ENCODE measurements at regions not wholly inside any gene's neighbourhood (a gene's known extent, or its start where the extent isn't known, plus 50 kb on each side); places are given as distances from the start of the nearest gene placed in this dataset.

DNA sequence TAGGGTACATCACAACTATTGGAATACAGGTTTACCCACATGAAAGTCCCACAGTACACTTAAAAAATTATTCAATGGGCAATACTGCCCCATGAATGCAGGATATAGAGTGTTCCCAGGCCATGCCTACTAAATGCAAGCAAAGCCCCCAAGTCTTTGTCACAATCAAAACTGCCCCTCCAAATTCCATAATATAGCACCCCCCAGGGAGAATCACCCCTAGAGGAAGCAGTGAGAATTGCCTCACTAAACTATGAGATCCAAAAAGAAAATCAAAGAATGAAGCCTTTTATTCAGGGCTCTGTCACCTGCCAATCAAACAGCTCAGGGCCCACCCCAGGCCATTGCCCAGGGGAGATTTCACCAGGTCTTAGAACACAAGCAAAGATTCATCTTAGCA, 90.8 kb downstream of the ATPSCKMT start:
- Histone ChIP-seq H3K27ac (ENCODE audit: insufficient read length, low read depth, low read length) (no peak overlapping the region), H3K9me3 (ENCODE audit: control insufficient read depth, low read depth, low read length) (no peaks in the 10 kb centered on the region), H4K8ac (replicated peaks; ENCODE audit: insufficient read length, low read depth, low read length) (no peak overlapping the region), H3K4me2 (ENCODE audit: insufficient read depth, insufficient read length, low read length) (no peak overlapping the region), H4K20me1 (ENCODE audit: control insufficient read depth, insufficient read depth, insufficient read length) (no peaks in the 10 kb centered on the region), H2BK20ac (ENCODE audit: low read depth, low read length, poor library complexity, severe bottlenecking) (no peak overlapping the region), H3K56ac (ENCODE audit: insufficient read length, low read depth, low read length) (no peak overlapping the region), H3K23ac (ENCODE audit: insufficient read length, low read depth, low read length) (no peak overlapping the region), H2BK12ac (ENCODE audit: insufficient read length, low read depth, low read length) (no peak overlapping the region), H3T11ph (ENCODE audit: low read length) (no peak overlapping the region), H3K27me3 (ENCODE audit: insufficient read depth, low read length) (no peaks in the 10 kb centered on the region), H3K79me2 (ENCODE audit: insufficient read depth, low read length) (no peaks in the 10 kb centered on the region), H2BK5ac (ENCODE audit: insufficient read length, low read length) (no peak overlapping the region), H4K5ac (ENCODE audit: insufficient read length, low read depth, low read length) (no peak overlapping the region), H2AFZ (ENCODE audit: low read length) (no peak overlapping the region), H2AK5ac (ENCODE audit: insufficient read length, low read length) (no peak overlapping the region), H3K4me1 (ENCODE audit: insufficient read depth, low read length) (peaks cover 2% of the 10 kb centered on the region), H3K9ac (ENCODE audit: extremely low read depth, insufficient read length, low read length) (no peak overlapping the region), H2BK15ac (ENCODE audit: low read depth, low read length) (no peak overlapping the region), H3K18ac (ENCODE audit: insufficient read length, low read depth, low read length) (no peak overlapping the region), H3K4ac (ENCODE audit: low read depth, low read length) (no peak overlapping the region), H3K23me2 (ENCODE audit: insufficient read length, low read depth, low read length, poor library complexity, severe bottlenecking) (no peaks in the 10 kb centered on the region), H3K79me1 (ENCODE audit: insufficient read depth, low read depth, low read length, poor library complexity, severe bottlenecking) (no peaks in the 10 kb centered on the region), H3K14ac (ENCODE audit: insufficient read depth, low read length) (no peak overlapping the region), H2BK120ac (ENCODE audit: low read depth, low read length, poor library complexity, severe bottlenecking) (no peak overlapping the region), H4K91ac (ENCODE audit: insufficient read length, low read depth, low read length) (no peak overlapping the region)
- Mint-ChIP-seq H3K4me1 (peaks cover 63 to 70% of the 10 kb centered on the region in 2 experiments), H3K27me3 (ENCODE audit: low read depth) (peaks cover 19% of the 10 kb centered on the region), H3K36me3 (ENCODE audit: insufficient read depth in 1 of 3, low read depth in 3 of 3) (peaks cover 0 to under 1% (median 0%) of the 10 kb centered on the region in 3 experiments; a peak in 1 of 7 replicates), H3K9me3 (peaks cover under 1 to 2% of the 10 kb centered on the region in 2 experiments; a peak in 3 of 5 replicates), H3K4me3 (no peak overlapping the region; a peak in 1 of 5 replicates), H3K27ac (no peak overlapping the region; a peak in 1 of 7 replicates)
- TF ChIP-seq, protein P1, sequence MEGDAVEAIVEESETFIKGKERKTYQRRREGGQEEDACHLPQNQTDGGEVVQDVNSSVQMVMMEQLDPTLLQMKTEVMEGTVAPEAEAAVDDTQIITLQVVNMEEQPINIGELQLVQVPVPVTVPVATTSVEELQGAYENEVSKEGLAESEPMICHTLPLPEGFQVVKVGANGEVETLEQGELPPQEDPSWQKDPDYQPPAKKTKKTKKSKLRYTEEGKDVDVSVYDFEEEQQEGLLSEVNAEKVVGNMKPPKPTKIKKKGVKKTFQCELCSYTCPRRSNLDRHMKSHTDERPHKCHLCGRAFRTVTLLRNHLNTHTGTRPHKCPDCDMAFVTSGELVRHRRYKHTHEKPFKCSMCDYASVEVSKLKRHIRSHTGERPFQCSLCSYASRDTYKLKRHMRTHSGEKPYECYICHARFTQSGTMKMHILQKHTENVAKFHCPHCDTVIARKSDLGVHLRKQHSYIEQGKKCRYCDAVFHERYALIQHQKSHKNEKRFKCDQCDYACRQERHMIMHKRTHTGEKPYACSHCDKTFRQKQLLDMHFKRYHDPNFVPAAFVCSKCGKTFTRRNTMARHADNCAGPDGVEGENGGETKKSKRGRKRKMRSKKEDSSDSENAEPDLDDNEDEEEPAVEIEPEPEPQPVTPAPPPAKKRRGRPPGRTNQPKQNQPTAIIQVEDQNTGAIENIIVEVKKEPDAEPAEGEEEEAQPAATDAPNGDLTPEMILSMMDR (conservative IDR thresholded peaks at IDR 0.05), result peak; percentile 45
- no peak for DNase-seq
